ENCODE measurements at regions not wholly inside any gene's neighbourhood (a gene's known extent, or its start where the extent isn't known, plus 50 kb on each side); places are given as distances from the start of the nearest gene placed in this dataset.

- DNase-seq (no peak), ATAC-seq (no peak)
- H3K27ac ChIP-seq, result no peak overlapping the region
- 26 to 42% (median 35%) methylated on average over 1 of the region's 1 CpG for WGBS, 4 donors
- H3K4me1 ChIP-seq, result no peaks in the 10 kb centered on the region
- no peak for TF ChIP-seq POLR2A (IDR thresholded peaks at IDR 0.05)
- H3K27me3 ChIP-seq, result no peaks in the 10 kb centered on the region
- H3K4me3 ChIP-seq, result no peak overlapping the region
- H3K9me3 ChIP-seq, result no peaks in the 10 kb centered on the region
- no peaks in the 10 kb centered on the region for H3K36me3 ChIP-seq
- intact Hi-C loops (cut with DNase I), result no loop called here
Observed at GRCh38 chr6:93045156-93045555, 374.2 kb downstream of the EPHA7 start.

DNA sequence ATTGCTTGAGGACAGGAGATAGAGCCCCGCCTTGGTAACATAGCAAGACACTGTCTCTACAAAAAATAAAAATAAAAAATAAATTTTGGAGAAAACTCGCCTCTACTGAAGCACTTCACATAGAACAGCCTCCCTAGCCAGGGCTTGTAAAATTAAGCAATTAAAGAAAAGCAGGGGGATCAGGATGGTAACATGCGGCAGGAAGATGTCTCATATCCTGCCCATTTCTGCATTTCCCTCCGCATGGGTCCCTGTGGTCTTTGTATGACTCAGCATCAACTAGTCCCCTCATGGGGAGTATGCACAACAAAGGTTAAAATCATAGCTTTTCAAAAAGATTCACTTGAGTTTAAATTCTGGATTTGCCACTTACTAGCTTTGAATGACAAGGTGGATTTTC is 379.0 kb downstream of the EPHA7 start:
- H3K27me3 ChIP-seq, result no peaks in the 10 kb centered on the region
- TF ChIP-seq POLR2A (IDR thresholded peaks at IDR 0.05) (no peak), CTCF (IDR thresholded peaks at IDR 0.05) (no peak)
- H3K4me3 ChIP-seq, result no peak overlapping the region
- no peak for ATAC-seq
- no peak for DNase-seq
- no peaks in the 10 kb centered on the region for H3K4me1 ChIP-seq
- WGBS, 4 donors, result 71 to 83% (median 78%) methylated on average over 4 of the region's 4 CpGs
- no peaks in the 10 kb centered on the region for H3K36me3 ChIP-seq
- peaks cover 0 to 34% (median 14%) of the 10 kb centered on the region in 12 donors for H3K9me3 ChIP-seq
- no peak overlapping the region for H3K27ac ChIP-seq
- intact Hi-C loops (cut with DNase I), result no loop called here

DNA sequence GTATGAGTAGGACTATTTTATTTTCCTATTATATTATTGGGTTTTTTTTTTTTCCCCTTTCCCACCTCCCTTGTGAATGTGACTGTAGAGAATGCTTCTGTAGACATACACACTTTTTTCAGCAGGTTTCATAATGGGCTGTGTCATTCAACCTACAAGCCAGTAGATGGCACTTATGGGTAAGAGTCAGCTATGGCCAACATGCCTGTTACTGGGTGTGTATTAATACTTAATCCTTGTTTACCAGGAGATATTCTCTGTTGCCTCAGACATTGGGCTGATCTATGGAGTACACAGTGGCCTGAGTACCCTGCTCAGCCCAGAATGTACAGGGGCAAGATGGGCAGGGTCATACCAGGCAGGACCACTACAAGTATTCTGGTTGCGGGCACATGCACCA is 382.5 kb downstream of the EPHA7 start:
- WGBS, 4 donors, result 98 to 100% (median 100%) methylated on average over 1 of the region's 1 CpG
- no peak for TF ChIP-seq POLR2A (IDR thresholded peaks at IDR 0.05)
- peak in 8 of 12 donors; percentile 16 to 51 (median 33) for TF ChIP-seq CTCF (IDR thresholded peaks at IDR 0.05)
- Histone ChIP-seq H3K4me3 (no peak overlapping the region), H3K9me3 (peaks cover 0 to 36% (median 14%) of the 10 kb centered on the region in 12 donors), H3K4me1 (no peaks in the 10 kb centered on the region), H3K27me3 (no peaks in the 10 kb centered on the region), H3K36me3 (no peaks in the 10 kb centered on the region), H3K27ac (no peak overlapping the region)
- DNase-seq (no peak), ATAC-seq (peak in 2 of 4 donors; percentile 45 to 60)
- intact Hi-C loops (cut with DNase I), result loop anchor here in 3 of 10 donors (5.0 kb wide), 3 partner anchors 380 to 390 kb away; partner anchors contain the start of gene EPHA7 (in 1 of the 3)

DNA sequence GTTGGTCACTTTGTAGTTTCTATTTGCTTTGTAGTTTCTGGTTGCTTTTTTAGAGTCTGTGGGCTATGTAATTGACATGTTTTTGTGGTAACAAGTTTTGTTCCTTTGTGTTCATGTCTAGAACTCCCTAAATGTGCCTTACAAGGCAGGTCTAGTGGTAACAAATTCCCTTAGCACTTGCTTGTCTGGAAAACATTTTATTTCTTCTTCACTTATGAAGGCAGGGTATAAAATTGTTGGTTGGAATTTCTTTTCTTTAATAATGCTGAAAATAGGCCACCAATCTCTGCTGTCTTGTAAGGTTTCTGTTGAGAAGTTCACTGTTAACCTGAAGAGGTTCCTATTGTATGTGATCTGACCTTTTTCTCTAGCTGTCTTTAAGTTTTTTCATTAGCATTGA is 383.6 kb downstream of the EPHA7 start:
- intact Hi-C loops (cut with DNase I), result loop anchor here in 3 of 10 donors (5.0 kb wide), 3 partner anchors 382 to 392 kb away; partner anchors contain the start of gene EPHA7 (in 1 of the 3)
- no peaks in the 10 kb centered on the region for H3K27me3 ChIP-seq

More for the DNA sequence above, 383.6 kb downstream of the EPHA7 start:
- Histone ChIP-seq H3K9me3 (peaks cover 0 to 36% (median 14%) of the 10 kb centered on the region in 12 donors), H3K36me3 (no peaks in the 10 kb centered on the region), H3K4me1 (no peaks in the 10 kb centered on the region), H3K27ac (no peak overlapping the region), H3K4me3 (no peak overlapping the region)
- no peak for ATAC-seq
- DNase-seq, result no peak
- TF ChIP-seq POLR2A (IDR thresholded peaks at IDR 0.05) (no peak), CTCF (IDR thresholded peaks at IDR 0.05) (no peak)
